GM21381 (cell line): ENCODE measurements at regions not wholly inside any gene's neighbourhood (a gene's known extent, or its start where the extent isn't known, plus 50 kb on each side); places are given as distances from the start of the nearest gene placed in this dataset.

Experiments
- ATAC-seq: cut with Tn5 transposase; IDR thresholded peaks from one replicate; pipeline ENCODE4 v1.9.1; 2021; ENCODE audit warnings: mild to moderate bottlenecking, moderate library complexity; ENCODE audit not compliant: unreplicated experiment

DNA sequence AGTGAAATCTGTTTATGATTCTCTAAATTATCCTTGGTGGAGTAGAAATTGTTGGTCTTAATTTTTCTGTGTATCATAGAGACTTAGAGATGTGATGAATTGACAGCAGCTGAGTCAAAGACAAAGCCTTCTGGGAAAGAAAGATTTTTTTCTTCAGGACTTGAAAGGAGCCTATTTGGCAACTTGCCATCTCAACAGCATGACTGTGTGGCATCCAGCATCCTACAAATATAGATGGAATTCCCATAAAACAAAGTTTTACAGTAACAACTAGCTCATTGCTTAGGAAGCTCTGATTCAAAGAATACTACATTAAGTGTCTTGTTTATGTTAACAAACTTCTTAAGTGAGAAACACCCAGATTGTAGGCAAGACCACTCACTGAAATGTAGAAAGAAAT is 79.2 kb upstream of the SETBP1 start:
- ATAC-seq: no peak

- ATAC-seq: no peak
These were observed 78.3 kb upstream of the SETBP1 start for GRCh38 chr18:44602380-44602779.

- no peak for ATAC-seq
These were observed 77.8 kb upstream of the SETBP1 start for GRCh38 chr18:44602845-44603244.

DNA sequence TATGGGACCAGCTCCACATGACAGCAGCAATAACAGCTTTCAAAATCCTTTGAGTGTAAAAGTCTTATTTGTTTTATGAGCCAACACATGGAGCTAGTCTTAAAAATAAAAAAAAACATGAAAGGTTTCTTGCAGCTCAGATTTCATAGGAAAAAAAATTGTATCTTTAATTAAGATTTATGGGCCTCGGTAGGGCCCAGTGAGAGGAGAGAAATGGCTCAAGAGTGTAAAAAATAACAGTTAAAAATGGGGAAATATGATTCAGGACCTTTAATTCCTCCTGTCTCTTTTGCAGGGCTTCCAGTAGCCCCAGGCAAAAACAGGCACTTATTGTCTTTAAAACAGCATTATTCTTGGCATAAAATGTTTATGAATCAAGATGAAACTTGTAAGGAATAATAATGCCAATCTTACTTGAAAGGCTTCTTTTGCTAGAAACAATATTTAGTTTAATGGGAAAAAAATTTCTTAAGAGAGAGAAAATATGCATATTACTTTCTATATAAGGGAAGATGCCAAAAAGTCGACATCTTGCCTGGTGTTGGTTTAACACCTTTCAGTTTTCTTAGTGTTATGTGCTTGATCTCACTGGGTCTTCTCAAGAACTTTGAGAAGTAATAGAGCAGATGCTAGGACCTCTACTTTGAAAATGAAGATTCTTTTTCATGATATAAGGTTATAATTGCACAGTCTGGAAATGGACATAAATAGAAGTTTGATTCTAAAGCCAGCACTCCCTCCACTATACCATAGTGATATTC is 71.3 kb upstream of the SETBP1 start:
- no peak for ATAC-seq

DNA sequence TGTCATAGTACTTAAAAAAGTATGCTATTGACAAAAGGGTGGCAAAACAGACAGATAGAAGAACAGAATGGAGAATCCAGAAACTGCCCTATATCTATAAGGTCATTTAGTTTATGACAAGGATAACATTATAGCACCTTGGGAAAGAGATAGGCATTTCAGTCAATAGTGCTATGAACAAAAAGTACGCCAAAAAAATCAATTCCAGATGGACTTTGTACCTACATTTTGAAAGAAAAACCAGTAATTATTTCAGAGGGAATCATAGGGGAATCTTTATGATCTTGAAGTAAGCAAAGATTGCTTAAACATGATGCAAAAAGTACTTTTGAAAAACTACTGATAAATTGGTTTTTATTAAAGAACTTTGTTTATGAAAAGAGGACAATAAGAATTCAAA is 59.9 kb upstream of the SETBP1 start:
- ATAC-seq: no peak

- ATAC-seq: no peak
These were observed 56.6 kb upstream of the SETBP1 start for GRCh38 chr18:44624052-44624451.

- ATAC-seq: no peak
These were observed 55.3 kb upstream of the SETBP1 start for GRCh38 chr18:44625386-44625785.

DNA sequence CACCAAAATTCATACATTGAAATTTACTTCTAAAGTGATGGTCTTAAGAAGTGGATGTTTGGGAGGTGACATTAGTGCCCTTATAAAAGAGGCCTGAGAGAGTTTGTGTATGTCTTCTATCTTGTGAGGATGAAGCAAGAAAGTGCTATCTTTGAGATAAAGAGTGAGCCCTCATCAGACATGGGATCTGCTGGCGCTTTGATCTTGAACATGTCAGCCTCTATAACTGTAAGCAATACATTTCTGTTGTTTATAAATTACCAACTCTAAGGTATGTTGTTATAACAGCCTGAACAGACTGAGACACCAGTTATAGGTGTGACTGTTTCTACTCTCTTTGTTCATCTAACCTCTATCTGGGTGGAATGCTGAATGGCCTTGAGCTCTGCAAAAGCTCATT is 54.5 kb upstream of the SETBP1 start:
- ATAC-seq: no peak

GRCh38 chr18:44626807-44627206 is 53.9 kb upstream of the SETBP1 start:
- ATAC-seq: no peak

GRCh38 chr18:44627280-44627679 is 53.4 kb upstream of the SETBP1 start:
- ATAC-seq: no peak

DNA sequence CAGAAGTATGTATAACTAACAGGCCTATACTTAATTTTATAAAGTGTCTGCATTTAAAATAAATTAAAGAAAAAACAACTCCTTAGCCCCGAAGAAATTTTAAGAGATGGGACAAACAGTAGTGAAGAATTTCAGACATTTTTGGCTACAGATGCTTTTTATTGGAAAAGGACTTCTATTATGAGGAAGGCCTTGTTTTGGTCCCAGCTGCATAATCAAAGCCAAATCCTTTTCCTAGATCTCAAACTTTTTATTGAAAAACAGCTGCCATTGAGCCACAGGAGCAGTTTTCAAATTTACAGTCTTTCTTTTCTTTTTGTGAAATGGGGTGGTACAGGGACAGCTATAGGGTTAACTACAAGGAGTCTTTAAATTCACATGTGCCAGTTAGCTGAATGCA is 51.3 kb upstream of the SETBP1 start:
- no peak for ATAC-seq

DNA sequence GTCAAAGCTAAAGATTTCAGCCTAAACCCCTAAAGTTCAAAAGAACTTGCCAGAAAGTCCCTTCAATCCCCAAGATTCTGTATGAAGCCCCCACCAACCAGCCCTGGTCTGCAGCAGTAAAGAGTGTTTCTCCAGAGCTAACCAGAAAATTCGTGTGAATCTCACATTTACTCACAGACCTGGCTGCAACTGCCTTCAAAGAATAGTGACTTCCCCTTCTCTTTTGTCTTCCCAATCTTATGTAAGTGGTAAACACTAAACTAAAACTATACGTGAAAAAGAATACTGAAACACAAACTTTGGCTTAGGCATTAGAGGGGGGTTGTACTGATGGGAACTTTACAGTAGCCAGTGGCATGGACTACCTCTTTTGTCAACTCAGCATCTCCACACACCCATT is 50.6 kb upstream of the SETBP1 start:
- ATAC-seq: no peak
